HG03565 (cell line): ENCODE measurements at regions not wholly inside any gene's neighbourhood (a gene's known extent, or its start where the extent isn't known, plus 50 kb on each side); places are given as distances from the start of the nearest gene placed in this dataset.
A peak's percentile ranks its signal among the peaks of the same experiment; 100 is the strongest.
"Not testable (repeated sequence)": the region's sequence is repeated elsewhere in the genome, so short reads cannot be mapped to it uniquely, and the experiment has no call there.

Experiments
- ATAC-seq: cut with Tn5 transposase; IDR thresholded peaks from one replicate; pipeline ENCODE4 v1.9.1; 2021; ENCODE audit warnings: mild to moderate bottlenecking, moderate library complexity; ENCODE audit not compliant: unreplicated experiment

DNA sequence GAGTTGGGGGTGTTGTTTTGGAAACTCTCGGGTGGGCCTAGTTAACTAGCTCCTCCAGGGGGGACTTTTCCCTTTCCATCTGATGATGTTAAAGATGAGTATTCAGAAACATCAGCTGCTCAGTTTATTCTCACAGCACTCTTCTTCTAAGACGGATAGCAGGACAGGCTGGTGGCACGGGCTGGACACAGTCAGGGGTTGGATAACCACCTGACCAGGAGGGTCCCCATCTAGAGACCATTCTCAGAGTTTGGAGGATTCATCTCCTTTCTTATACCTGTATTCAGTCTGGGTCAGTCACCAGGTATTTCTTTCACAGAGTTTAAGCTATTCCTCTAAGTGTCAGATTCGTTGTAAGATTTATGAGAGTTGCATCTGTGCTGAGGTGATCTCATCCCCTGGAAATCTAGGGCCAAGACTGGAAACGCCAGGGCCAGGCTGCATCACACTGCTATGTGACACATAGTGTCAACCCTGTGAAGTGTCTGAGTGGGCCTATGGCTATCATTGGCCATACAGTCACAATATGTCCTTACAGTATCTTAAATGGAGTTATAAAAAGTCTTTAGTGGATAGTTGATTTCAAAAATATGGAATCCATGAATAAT is 111.7 kb downstream of the FAM50B start:
- no peak for ATAC-seq

DNA sequence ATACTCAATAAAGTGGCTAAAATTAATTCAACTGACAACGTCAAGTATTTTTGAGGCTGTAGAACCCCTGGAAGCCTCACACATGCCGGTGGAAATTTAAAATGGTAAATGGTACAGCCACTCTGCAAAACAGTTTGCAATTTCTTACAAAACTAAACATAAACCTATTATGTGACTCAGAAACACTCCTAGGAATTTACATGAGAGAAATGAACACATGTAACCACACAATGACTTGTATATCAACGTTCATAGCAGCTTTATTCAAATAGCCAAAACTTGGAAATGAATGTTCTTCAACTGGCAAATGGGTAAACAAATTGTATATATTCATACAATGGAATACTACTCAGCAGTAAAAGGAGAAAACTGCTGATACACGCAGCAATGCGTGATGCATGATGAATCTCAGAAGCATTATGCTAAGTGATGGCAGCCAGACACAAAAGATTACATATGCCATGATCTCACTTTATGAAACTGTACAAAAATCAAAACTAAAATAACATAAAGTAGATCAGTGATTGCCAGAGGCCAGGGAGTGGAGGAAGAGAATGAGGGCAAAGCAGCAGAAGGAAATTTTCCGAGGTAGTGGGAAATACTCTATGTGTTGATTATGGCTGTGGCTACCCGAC is 112.5 kb downstream of the FAM50B start:
- no peak for ATAC-seq

DNA sequence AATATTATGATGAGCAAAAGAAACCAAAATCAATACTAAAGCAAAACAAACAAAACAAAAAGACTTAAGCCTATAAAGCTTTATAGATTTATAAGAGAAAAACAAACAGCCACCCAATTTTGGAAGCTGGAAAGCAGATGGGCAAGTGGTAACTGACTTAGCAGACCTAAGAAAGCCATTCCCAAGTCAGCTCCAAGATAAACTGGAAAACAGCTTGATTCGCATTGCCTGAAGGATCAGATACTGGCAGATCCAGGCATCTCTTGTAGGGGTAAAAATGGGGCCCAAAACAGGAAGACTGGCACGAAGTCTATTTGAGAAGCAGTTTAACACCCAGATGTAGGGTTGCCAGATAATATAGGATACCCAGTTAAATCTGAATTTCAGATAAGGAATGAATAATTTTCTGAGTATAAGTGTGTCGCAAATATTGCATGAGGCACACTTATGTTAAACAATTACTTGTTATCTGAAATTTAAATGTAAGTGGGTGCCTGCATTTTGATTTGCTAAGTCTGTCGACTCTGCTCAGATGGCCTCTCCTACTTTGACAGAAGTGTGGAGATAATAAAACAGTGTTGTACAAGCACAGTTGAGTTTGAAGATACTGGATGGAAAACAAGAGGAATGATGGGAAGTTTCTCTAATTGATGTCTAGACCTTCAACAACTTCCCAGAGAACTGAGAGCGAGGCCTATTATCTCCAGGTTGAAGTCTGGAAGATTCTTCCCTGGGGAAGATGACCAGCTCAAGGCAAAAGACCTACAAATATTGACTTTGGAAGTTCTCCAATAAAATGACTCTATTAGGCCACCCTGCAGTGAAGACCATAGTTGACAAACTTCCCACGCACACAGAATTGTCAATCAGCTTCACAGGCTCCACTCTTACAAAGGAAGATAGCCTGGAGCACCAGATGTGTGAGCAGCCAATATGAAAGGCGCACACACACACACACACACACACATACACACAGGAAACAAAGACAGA is 113.4 kb downstream of the FAM50B start:
- ATAC-seq = no peak

DNA sequence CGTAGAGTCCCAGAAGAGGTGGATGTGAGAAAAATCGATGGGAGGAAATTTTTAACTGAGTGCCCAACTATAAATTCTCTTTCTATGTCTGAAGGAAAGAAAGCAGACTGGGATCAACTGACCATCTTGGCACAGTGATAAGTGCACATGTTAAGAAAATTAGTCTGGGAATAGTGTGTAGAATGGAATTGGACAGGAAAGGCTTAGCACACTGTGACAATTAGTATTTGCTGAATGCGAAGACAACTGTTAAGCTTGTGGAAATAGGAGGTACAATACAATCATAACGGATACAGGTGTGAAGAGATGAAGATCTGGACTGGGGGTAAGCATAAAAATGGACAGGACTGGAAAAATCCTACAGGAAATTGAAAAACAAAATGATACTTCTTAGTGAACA is 114.3 kb downstream of the FAM50B start:
- no peak for ATAC-seq

DNA sequence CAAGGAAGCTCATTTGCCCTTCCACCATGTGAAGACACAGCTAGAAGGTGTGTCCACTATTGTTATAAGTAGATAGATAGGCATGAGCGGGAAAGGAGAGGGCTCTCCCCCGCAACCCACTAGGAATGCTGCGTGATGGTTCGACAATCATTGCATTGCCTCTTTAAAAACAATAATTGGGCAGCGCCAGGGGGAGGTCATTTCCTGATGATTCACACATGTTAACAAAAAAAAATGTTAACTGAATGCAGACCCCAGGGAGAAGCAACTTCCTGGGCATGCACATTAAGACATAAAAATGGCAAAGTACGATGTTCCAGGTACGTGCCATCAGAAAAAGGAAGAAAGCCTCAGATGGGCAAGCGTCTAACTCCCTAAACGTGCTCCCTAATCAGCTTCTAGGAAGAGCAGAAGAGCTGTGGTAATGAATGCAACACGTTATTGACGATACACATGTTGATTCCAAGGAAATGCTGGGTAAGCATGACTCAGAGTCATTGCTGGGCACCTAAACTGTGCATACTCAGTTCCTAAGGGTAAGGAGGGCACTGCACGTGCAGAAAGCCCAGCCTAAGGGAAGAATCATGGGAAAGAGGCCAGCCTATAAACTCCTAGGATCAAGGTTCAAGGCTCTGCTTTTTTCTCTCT is 113.7 kb downstream of the FAM217A start:
- no peak for ATAC-seq

DNA sequence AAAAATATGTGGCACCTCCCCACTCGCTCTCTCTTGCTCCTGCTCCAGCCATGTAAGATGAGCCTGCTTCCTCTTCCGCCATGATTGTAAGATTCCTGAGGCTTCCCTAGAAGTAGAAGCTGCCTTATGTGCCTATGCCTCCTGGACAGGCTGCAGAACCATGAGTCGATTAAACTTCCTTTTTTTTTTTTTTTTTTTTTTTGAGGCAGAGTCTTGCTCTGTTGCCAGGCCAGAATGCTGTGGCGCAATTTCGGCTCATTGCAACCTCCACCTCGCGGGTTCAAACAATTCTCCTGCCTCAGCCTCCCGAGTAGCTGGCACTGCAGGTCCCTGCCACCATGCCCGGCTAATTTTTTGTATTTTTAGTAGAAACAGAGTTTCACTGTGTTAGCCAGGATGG is 112.5 kb downstream of the FAM217A start:
- ATAC-seq = no peak

DNA sequence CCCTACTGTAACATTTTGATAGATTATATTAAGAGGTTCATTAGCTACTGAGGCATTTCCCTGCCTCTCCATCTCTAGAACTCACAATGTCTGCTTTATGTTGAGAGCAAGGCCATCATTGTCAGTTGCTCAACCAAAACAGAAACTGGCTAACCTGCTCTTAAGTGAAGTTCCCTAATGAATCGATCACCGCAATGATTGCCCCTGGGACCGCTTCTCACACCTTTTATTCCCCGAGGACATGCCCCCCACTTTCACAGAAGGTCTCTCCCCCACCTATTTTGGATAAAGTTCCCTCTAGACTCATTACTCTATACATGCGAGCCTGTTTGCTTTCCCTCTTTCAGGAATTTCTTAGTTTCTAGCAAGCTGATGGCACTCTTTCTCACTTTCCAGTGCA is 108.8 kb downstream of the FAM217A start:
- ATAC-seq = no peak

DNA sequence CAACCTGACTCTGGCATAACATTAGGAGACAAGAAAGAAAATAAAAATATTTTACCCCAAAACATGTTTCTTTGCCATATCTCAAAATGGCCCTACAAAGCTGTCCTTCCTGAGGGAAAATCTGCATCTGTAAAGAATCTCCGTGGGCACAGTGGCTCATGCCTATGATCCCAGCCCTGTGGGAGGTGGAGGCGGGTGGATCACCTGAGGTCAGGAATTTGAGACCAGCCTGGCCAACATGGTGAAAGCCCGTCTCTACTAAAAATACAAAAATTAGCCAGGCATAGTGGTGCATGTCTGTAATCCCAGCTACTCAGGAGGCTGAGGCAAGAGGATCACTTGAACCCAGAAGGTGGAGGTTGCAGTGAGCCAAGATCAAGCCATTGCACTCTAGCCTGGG is 105.8 kb downstream of the FAM217A start:
- not testable (repeated sequence) for ATAC-seq

DNA sequence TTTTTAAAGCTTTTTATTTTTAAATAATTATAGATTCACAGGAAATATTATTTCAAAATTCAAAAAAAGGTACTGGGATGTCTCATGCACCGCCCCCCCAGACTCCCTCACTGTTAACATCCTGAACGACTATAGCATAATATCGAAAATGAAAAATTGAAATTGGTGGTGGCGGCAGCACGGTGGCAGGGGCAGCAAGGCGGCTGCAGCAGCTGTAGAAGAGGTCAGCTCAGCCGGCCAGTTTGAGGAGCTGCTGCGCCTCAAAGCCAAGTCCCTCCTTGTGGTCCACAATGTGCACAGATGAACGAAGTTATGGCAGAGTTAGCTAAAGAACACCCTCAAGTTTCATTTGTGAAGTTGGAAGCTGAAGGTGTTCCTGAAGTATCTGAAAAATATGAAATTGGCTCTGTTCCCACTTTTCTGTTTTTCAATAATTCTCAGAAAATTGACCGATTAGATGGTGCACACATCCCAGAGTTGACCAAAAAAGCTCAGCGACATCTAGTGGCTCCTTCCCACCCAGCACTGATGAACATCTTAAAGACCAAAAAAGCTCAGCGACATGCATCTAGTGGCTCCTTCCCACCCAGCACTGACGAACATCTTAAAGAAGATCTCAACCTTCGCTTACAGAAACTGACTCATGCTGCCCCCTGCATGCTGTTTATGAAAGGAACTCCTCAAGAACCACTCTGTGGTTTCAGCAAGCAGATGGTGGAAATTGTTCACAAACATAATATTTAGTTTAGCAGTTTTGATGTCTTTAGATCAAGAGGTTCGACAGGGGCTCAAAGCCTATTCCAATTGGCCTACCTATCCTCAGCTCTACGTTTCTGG is 100.8 kb downstream of the FAM217A start:
- ATAC-seq = peak; percentile 82

DNA sequence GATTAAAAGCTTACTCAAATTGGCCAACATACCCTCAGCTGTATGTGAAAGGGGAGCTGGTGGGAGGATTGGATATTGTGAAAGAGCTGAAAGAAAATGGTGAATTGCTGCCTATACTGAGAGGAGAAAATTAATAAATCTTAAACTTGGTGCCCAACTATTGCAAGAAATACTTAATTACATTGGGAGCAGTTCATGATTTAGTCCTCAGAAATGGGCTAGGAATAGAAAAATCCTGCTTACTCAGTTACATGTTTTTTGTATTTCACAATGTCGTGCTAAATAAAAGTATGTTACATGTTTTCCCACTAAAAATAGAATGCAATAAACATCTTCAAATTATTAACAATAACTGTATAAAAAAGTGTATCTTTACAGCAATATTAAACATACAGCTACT is 100.0 kb downstream of the FAM217A start:
- not testable (repeated sequence) for ATAC-seq

DNA sequence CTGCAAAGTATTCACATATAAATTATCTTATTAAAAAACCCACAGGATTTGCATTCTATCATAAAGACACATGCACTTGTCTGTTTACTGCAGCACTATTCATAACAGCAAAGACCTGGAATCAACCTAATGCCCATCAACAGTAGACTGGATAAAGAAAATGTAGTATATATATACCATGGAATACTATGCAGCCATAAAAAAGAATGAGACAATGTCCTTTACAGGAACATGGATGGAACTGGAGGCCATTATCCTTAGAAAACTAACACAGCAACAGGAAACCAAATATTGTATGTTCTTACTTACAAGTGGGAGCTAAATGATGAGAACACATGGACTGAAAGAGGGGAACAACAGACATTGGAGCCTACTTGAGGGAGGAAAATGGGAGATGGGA is 97.0 kb downstream of the FAM217A start:
- no peak for ATAC-seq

DNA sequence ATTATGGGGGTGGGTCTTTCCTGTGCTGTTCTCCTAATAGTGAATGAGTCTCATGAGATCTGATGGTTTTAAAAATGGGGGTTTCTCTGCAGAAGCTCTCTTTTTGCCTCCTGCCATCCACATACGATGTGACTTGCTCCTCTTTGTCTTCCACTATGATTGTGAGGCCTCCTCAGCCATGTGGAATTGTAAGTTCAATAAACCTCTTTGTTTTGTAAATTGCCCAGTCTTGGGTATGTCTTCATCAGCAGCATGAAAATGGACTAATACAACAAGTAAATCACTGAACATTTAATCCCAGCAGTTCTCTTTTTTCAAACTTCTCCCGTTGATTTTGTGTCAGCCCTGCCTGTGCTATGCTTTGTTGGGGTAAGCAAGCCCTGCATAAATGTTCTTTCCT is 95.2 kb downstream of the FAM217A start:
- no peak for ATAC-seq

DNA sequence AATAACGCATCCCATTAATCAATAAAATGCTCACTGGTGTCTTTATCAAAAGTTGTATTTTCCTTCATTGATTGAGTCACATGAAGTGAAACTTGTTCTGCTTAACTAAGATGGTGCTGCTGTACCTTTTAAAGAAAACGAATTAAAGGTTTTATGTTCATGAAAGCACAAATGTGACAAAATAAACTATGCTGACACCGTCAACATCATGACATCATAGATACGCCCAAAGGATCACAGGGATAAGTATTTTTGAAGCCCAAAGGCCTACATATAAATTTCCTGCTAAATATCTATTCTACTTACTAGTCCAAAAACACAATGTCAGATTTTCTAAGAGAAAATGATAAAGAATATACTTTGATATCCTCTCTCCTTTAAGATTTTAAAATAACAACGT is 94.4 kb downstream of the FAM217A start:
- ATAC-seq = no peak

DNA sequence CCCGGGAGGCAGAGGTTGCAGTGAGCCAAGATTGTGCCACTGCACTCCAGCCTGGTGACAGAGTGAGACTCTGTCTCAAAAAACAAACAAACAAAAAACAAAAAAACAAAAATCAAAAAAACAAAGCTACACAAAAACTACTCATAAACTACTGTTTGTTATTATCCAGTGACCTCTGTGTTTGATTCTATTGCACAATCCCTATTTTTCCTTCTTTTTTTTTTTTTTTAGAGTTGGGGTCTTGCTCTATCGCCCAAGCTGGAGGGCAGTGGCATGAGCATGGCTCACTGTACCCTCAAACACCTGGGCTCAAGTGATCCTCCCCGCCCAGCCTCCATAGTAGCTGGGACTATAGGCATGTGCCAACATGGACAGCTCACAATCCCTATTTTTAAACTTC is 92.7 kb downstream of the FAM217A start:
- ATAC-seq = no peak

DNA sequence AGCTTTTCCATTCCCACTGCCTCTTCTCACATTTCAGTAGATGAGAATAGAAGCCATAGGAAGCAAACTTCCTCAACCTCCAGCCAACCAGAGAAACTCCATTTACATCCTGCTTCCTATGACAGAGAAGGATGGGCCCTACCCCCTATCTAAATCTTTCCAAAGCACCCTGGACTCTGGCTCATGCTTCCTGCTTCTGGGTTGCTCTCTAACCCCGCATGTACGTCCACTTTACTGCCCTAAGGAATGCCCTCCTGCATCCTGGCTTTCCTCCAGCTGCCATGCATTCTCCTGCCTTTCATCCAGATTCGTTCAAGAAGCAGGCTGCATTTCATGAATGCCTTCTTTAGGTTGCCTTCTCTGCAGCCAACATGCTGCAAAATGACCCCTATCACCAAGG is 91.9 kb downstream of the FAM217A start:
- ATAC-seq = no peak

DNA sequence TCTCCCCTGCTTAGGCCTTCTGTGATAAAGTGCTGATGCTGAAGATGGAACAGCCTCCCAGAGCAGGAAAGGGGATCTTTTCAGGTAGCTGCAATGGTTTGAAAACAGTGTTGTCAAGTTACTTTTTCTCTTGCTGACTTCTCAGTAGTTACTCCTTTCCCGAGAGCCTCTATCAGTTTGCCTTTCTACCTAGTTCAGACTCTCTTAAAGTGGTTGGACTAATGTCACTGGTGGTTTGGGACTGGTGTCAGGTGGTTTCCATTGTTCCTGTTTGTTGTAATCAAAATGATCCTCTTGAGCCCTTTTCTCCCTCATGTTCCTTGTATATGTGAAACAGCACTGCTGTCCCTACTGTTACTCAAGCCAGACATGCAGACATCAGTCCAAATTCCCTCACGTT is 91.4 kb downstream of the FAM217A start:
- ATAC-seq = no peak

DNA sequence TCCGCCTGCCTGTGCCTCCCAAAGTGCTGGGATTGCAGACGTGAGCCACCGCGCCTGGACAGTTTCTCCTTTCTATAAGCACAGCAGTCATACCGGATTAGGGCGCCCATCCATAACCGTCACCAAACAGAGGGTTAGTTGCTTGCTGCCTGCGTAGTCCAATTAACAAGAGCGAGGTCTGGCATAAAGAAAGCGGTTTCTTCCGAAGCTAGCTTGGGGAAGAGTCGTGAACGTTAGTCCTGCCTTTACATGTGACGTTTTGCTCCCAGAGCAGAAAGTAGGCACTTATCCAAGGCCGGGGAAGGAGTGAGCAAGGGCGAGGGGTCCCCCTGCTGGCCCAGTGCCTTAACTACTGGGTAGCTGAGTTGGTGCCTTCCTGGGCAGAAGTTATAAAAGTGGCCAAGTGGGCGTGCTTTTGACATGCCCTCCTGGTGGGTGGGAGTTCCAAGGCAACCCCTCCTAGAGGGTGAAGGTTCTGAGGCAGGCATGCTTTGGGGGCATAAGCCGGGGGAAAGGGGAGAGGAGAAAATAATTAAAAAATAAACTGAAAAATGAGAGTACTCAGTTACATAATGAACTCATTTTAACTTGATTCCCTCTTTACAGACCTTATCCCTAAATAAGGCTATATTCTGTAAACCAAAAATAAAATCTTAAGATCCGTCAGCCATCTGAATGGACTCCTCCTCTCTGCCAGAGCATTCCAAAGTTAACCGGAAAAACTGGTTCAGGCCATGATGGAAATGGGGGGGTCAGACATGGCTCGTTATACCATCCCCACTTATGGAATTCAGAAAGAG is 88.0 kb downstream of the FAM217A start:
- peak; percentile 45 for ATAC-seq

DNA sequence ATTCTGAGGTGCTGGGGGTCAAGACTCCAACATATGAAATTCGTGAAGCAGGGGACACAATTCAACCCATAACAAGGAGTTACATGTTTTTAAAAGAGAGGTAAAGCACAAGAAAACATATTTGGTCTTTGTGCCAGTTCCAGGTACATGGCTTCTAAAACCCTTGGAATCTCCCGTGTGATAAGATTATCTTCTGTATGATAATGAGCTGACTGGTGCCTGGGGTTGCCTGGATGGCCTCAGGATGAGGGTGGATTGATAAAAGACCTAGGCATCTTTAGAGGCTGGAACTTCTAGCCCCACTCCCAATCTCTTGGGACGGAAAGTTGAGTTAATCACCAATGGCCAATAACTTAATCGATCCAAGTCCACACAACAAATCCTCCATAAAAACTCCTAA is 87.0 kb downstream of the FAM217A start:
- no peak for ATAC-seq

DNA sequence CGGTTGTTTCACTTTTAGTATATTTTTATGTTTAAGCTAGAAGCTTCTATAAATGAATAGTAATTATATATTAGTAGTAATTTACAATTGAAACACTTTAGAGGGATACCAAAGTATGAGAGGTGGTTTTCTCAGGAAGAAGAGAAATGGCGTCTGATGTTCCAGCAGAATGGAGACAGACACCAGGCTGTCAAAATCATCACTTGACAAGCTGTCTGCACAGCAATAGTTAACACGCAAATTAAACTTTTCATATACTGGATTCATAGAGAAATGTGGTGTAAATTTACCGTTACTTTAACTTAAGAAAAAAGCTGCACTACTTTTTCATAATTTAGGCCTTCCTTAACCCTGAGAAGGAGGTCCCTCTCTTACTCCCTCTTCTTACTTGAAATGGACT is 82.6 kb downstream of the FAM217A start:
- no peak for ATAC-seq
